ENCODE measurements at regions not wholly inside any gene's neighbourhood (a gene's known extent, or its start where the extent isn't known, plus 50 kb on each side); places are given as distances from the start of the nearest gene placed in this dataset.
A peak's percentile ranks its signal among the peaks of the same experiment; 100 is the strongest.
"Not testable (repeated sequence)": the region's sequence is repeated elsewhere in the genome, so short reads cannot be mapped to it uniquely, and the experiment has no call there.

DNA sequence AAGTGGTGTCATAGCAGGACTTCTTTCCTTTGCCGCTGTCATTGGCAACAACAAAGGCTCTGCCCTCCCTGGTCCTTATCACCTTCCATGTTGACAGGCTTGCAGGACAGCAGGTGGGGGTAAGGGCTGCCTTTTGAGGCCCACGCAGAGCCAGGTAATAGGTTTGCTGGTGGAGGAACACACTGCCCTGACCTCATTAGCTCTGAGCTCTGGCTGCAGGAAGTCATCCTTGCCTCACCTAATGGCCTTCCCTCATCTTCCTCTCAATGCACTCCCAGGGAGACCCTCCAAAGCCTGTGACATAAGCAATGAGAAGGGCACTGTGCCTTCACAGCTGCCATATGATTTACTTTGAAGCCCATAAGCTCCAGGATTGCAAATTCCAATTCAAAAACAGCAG lies 1205.2 kb upstream of the AUTS2 start:
- intact Hi-C loops (cut with DNase I) = no loop called here
- no peak for DNase-seq

DNA sequence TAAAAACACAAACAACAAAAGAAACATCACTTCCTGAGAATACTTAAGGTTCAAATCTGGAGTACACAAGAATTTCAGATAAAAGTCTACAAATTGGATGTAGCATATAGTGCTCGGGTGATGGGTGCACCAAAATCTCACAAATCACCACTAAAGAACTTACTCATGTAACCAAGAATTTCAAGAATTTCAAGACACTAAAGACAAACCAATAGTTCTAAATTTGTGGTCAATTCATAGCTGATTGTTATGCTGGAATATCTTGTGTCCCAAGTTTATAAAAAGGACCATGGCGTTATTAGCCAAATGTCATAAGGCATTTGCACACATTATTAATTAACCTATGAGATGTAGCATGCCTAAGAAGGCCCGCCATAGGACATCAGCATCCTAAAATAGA lies 1204.1 kb upstream of the AUTS2 start:
- DNase-seq = no peak
- intact Hi-C loops (cut with DNase I) = no loop called here

DNA sequence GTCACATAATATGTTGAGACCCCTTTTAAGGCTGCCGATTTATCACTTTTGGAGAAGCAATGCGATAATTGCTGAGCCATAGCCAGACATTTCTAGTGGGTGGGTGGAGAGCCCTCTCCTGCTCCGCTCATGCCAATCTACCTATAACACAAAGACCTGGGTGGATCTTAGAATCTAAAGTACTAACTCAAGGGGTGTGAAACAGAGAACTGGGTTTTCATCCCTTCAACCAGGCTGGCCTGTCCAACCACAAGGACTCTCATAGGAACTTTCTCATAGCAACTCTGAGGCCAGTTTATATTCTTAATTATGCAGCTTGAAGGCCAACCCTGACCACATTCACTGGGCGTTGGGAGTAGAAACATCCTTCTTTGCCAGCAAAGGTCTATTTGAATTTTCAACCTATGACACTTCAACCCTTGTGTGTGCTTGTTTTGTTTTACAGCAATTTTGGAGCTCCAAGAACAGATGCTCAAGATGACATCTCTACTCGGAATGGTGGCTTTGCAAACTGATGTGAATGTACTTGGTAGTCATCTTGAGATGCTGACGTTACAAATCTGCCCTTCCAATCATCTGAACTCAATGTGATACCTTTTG lies 1198.2 kb upstream of the AUTS2 start:
- intact Hi-C loops (cut with DNase I) = no loop called here
- DNase-seq = no peak

DNA sequence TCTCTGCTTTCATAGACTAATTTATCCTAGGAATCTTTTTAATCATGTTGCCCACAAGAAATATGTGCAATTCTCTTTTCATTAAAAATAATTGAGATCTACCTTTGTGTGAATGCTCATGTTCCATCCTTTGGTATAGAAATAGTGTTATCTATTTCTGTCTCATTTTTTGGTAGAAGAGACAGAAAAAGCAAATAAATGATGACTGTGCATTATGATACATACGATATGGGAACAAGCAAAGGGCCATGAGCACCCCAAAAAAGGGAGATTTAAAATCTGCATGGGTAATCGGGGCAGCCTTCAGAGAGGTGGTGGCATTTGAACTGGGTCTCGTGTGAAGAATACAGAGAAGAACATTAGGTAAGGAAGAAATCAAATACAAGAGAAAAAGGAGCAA lies 1197.5 kb upstream of the AUTS2 start:
- intact Hi-C loops (cut with DNase I) = no loop called here
- DNase-seq = no peak

DNA sequence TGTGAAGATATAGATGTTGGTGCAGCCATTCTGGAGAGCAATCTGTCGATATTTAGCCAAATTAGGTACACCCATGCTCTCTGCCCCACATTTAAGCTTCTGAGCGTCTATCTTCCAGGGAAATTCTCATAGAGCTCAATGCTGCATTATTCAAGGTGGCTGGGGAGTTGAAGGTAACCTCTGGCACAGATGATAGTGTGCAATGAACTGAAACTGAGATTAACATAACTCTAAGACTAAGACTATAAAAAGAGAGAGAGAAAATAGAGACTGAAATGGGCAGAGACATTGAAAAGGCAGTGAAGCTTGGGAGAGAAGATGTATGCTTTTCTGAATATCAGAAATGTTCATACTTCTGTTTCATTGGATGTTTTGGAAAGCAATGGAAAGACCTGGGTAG lies 1197.0 kb upstream of the AUTS2 start:
- DNase-seq = no peak
- intact Hi-C loops (cut with DNase I) = no loop called here

DNA sequence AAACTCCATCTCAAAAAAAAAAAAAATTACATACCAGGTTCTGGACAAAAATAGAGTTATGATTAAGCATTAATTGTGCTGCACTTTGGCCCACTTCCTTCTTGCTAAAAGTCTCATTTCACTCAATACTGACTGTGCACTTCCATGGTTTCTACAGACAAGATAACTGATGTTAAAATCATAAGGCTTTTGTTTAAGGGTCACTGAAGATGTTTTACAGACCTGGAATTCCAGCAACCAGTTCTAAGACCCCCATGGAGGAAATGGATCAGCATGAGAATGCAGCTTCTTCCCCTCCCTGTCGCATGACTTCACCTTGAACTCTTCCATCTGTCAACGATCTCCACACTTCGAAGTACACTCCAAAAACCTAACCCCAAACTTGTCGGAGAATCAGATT lies 1191.8 kb upstream of the AUTS2 start:
- no peak for DNase-seq

DNA sequence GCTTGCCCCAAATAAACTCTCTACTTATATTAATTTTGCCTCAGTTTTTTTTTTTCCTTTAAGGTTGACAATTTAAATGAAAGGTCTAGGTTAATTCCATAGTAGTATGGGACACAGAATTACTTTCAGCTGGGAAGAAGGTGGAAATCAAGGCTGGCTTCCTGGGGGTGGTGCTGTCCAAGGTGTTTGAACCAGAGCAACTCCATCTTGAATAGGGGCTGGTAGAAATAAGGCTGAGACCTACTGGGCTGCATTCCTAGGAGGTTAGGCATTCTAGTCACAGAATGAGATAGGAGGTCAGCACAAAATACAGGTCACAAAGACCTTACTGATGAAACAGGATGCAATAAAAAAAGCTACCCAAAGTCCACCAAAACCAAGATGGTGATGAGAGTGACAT lies 1190.8 kb upstream of the AUTS2 start:
- intact Hi-C loops (cut with DNase I) = no loop called here
- no peak for DNase-seq

More for the DNA sequence above, 1191.8 kb upstream of the AUTS2 start:
- intact Hi-C loops (cut with DNase I) = no loop called here

DNA sequence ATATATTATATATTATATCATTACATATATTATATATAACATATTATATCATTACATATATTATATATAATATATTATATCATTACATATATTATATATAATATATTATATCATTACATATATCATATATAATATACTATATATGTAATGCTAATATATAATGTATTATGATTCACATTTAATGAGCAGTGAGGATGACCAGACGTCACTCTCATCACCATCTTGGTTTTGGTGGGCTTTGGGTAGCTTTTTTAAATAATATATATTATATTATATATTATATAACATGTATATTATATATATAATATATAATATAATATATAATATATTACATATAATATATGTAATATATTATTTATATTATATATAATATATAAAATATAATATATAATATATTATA lies 1189.4 kb upstream of the AUTS2 start:
- no peak for DNase-seq
- intact Hi-C loops (cut with DNase I) = no loop called here

DNA sequence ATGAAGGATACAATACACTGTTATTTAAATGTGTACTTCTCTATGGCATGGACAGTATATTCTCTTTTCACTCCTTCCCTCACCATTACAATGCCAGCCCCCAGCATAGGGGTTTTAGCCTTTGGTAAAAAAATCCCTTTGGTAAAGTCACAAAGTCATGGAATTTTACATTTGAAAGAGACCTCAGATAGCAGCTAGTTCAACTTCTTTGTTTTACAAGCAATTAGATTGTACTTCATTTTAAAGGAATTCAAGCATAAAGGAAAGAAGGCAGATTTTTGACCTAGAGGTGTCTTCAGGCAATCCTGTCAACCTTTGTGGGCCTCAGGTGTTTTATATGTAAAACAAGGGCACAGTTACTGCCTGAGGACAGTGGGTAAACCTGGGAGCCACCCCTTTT lies 1188.4 kb upstream of the AUTS2 start:
- intact Hi-C loops (cut with DNase I) = no loop called here
- no peak for DNase-seq

DNA sequence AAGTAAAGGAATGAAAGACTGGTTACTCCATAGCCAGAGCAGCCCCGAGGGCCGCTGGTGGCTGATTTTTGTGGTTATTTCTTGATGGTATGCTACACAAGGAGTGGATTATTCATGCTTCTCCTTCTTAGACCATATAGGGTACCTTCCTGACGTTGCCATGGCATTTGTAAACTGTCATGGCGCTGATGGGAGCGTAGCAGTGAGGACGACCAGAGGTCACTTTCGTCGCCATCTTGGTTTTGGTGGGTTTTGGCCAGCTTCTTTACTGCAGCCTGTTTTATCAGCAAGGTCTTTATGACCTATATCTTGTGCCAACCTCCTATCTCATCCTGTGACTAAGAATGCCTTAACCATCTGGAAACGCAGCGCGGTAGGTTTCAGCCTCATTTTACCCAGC lies 1187.6 kb upstream of the AUTS2 start:
- intact Hi-C loops (cut with DNase I); DNase-seq: not testable (repeated sequence)

DNA sequence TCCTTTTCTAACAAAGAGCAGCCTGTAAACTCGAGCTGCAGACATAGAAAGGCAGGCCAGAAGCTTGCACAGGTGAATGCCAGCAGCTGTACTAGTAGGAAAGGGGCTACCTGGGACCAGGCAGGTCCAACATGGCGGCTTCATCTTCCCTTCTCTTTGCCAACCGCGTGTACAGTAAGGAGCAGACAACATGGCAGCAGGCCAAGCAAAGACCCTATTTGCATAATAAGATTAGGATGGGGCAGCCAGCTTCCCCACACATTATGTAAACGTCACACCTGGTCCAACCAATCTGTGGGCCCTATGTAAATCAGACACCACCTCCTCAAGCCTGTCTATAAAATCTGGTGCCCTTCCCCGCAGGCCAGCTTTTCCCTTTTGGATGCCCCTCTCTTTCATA lies 1186.5 kb upstream of the AUTS2 start:
- no peak for DNase-seq
- intact Hi-C loops (cut with DNase I) = no loop called here

DNA sequence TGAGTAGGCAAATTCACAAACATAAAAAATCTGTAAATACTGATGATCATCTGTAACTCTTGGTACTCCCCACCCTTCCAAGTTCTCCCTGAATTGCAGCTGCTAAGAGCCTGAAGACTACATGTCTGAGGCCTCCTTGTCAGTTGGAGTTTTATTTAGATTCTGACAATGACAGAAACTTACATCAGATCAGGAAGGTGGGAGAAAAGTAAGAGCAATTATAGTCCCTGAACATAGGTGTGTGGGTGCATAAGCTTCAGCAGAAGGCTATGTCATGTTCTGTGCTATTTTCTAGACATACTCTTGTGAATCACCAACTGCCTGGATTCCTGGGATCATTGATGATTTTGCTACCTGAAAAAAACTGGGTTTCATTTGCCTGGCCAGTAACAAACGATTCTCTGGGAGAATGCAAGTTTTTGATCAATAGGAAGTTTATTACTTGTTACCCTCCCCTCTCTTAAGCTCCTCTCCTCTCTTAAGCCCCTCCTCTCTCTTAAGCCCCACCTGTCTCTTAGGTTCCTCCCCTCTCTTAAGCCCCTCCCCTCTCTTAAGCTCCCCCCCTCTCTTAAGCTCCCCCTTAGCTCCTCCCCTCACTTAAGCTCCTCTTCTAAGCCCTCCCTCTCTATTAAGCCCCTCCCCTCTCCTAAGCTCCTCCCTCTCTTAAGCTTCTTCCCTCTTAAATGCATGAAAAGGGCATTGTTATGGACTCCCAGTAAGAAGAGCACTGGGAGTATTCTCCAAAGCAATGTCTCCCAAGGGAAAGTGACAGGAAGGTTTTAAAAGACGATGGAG lies 1183.4 kb upstream of the AUTS2 start:
- intact Hi-C loops (cut with DNase I) = no loop called here
- DNase-seq = no peak

DNA sequence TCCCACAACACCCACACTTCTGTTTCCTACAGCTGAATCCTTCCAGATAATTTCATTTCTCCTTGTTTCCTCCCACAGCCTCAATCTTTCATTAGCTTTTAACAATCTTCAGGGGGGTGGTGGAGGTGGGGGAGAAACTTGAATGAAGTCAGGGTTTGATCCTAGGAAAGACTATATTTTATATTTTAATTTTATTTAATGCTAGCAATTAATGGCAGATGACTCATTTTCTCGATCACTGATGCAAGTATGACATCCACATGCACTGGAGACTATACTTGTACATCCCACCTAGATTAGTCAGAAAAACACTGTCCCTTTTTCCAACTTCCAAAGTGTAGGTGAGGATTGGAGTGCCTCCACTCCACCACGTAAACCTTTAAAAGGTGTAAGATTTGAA lies 1181.3 kb upstream of the AUTS2 start:
- DNase-seq = no peak
- intact Hi-C loops (cut with DNase I) = no loop called here

DNA sequence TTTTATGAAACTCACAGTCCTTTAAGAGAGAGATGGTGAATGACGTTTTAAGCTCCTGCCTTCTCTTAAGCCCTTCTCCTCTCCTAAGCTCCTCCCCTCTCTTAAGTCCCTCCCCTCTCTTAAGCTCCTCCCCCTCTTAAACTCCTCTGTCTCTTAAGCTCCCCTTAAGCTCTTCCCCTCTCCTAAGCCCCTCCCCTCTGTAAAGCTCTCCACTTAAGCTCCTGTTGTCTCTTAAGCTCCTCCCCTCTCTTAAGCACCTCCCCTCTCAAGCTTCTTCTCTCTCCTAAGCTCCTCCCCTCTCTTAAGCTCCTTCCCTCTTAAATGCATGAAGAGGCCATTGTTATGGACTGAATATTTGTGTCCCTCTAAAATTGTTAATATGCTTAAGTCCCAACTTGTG lies 1180.6 kb upstream of the AUTS2 start:
- DNase-seq = no peak
- intact Hi-C loops (cut with DNase I) = no loop called here

DNA sequence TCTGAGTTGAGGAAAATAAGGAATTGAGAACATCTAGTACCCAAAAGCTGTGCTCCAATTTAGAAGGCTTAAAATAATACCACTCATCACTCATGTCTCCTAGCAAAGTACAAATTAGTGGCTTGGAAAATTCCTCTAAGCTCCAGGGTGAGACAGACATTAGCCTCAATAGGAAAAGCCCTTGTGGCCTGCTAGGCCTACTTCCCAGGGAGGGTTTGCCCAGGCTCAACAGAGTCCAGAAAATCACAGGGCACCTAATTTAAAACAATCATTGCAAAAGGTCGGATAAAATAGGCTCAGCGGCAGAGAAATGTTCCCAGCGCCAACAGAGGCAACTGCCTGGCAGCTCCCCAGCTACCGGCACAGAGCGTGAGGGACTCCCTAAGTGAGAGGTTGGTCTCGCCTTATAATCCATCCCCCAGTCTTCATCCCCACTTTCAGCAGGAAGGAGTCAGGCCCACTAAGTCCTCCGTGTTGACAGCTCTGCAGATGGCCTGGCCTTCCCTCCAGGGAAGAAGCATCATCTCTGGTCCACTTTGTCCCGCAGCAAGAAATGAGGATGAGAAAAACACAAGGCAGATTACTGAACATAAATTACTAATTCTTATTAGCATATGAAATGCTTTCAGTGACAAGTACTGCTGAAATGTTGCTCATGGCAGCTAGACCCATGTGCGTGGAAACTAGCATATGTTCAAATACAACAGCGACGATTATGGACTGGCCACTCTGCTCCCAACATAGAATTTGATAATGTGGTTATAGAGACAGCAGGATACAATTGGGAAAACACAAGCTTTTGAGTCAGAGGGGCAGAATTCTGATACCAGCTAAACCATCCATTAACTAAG lies 1177.7 kb upstream of the AUTS2 start:
- intact Hi-C loops (cut with DNase I) = no loop called here
- peak in 9 of 10 donors; percentile 34 to 91 (median 60) for DNase-seq

DNA sequence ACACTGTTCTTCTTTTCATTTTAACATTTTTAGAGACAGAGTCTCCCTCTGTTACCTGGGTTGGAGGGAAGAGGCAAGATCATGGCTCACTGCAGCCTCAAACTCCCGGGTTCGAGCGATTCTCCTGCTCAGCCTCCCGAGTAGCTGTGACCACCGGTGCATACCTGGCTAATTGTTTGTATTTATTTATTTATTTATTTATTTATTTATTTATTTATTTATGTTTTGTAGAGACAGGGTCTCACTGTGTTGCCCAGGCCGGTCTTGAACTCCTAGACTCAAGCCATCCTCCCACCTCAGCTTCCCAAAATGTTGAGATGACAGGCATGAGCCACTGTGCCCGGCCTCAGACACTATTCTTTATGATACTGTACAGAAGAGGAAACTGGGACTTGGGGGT lies 1176.6 kb upstream of the AUTS2 start:
- intact Hi-C loops (cut with DNase I) = no loop called here
- DNase-seq = no peak

DNA sequence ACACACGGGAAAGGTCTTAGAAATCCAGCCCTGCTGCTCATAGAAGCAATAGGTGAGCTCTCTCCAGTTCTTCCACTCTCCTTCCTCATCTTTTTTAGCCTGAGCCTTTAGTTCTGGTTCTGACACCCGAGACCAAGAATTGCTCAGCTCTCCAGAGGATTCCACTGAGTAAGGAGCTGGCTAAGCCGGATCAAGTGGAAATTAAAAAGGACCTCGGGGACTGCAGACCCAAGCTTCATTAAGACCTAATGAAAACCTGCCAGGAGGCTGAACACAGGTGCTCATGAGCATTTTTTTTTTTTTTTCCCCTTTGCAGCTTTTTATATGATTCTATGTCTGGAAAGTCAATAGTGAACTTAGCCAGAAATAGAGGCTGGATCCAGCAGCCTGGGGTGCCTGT lies 1176.0 kb upstream of the AUTS2 start:
- intact Hi-C loops (cut with DNase I) = no loop called here
- DNase-seq = no peak

DNA sequence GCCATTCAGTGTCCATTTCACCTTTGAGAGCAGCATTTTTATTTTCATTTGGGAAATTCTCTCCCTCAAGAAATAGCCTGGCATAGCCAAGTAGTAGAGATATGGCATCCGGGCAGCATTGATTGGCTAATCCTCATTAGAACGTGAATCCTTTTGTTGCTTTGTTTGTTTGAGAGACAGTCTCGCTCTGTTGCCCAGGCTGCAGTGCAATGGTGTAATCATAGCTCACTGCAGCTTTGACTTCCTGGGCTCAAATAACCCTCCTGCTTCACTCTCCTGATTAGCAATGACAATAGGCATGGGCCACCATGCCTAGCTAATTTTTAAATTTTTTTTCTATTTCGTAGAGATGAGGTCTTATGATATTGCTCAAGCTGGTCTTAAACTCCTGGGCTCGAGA lies 1174.9 kb upstream of the AUTS2 start:
- intact Hi-C loops (cut with DNase I) = no loop called here
- DNase-seq = no peak

DNA sequence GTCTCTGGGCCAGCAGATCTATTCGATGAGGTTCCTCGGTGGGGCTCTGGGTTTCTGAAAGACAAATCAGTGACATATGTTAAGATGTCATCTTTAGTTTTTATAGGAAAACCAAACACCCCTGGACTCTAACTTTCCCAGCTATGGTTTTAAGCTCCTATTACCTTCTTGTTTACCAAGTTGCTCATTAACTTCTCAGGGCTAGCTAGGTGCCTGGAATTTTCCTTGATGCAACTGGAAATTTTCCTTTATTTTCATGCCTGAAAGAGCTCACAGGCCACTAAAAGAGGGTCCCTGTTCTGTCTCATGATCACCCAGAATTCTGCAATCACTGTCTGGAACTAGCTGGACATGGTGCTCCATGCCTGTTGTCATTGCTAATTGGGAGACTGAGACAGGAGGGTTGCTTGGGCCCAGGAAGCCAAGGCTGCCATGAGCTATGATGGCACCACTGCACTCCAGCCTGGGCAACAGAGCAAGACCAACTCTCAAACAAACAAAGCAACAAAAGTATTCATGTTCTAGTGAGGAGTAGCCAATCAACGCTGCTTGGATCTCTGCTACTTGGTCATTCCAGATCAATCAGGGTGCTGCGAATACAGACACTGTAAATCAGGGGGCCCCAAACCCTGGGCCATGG lies 1173.5 kb upstream of the AUTS2 start:
- DNase-seq = no peak
- intact Hi-C loops (cut with DNase I) = no loop called here

DNA sequence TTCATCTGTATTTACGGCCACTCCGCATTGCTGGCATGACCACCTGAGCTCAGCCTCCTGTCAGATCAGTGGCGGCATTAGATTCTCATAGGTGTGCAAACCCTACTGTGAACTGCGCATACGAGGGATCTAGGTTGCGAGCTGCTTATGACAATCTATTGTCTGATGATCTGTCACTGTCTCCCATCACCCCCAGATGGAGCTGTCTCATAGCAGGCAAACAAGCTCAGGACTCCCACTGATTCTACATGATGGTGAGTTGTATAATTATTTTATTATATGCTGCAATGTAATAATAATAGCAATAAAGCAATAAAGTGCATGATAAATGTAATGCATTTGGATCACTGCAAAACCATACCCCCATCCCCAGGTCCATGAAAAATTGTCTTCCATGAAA lies 1172.9 kb upstream of the AUTS2 start:
- intact Hi-C loops (cut with DNase I) = no loop called here
- DNase-seq = peak in 2 of 10 donors; percentile 20 to 33
